GM12872 (cell line): ENCODE measurements at regions not wholly inside any gene's neighbourhood (a gene's known extent, or its start where the extent isn't known, plus 50 kb on each side); places are given as distances from the start of the nearest gene placed in this dataset.

Source experiments
- TF ChIP-seq, protein P1 (sequence below): IDR thresholded peaks from 3 replicates; pipeline ENCODE4 v1.5.1; 2011; ENCODE audit warnings: low read depth, mild to moderate bottlenecking, low read length, moderate library complexity; ENCODE audit not compliant: insufficient read depth

DNA sequence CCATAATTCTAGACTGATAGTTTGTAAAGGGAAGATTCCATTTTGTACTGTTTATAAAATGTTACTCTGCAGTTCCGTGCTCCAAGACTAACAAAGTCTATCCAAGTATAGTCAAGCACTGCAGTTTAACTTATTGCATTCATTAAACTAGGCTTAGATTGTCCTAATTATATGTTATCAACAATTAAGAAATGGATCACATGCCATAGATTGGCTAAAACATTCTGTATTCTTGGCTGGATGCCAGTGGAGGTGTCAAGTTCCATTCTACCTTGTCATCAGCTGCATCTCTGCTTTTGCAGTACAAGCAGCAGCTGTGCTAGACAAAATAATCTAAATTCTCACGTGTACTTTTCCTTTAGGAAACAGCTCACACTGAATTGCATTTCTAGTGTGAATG lies 69.4 kb upstream of the MEF2C start:
- TF ChIP-seq, protein P1, sequence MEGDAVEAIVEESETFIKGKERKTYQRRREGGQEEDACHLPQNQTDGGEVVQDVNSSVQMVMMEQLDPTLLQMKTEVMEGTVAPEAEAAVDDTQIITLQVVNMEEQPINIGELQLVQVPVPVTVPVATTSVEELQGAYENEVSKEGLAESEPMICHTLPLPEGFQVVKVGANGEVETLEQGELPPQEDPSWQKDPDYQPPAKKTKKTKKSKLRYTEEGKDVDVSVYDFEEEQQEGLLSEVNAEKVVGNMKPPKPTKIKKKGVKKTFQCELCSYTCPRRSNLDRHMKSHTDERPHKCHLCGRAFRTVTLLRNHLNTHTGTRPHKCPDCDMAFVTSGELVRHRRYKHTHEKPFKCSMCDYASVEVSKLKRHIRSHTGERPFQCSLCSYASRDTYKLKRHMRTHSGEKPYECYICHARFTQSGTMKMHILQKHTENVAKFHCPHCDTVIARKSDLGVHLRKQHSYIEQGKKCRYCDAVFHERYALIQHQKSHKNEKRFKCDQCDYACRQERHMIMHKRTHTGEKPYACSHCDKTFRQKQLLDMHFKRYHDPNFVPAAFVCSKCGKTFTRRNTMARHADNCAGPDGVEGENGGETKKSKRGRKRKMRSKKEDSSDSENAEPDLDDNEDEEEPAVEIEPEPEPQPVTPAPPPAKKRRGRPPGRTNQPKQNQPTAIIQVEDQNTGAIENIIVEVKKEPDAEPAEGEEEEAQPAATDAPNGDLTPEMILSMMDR, result no peak

DNA sequence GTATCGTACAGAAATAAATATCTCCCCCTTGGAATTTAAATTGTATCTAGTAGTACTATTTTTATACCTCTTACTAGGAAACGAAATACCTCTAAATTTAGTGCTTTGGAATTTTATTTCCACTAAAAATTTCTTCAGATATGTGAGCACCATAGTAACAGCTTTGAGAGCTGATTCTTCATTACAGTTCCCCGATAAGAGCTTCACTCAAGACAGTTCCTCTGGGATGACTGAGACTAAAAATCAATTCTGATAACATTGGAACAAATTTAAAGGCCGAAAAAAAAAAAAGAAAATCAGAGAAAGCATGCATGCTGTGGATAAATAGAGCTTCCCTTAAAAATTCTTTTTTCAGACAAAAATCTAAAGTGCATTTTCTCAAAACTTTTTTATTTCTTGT lies 68.5 kb upstream of the MEF2C start:
- TF ChIP-seq, protein P1, result no peak

DNA sequence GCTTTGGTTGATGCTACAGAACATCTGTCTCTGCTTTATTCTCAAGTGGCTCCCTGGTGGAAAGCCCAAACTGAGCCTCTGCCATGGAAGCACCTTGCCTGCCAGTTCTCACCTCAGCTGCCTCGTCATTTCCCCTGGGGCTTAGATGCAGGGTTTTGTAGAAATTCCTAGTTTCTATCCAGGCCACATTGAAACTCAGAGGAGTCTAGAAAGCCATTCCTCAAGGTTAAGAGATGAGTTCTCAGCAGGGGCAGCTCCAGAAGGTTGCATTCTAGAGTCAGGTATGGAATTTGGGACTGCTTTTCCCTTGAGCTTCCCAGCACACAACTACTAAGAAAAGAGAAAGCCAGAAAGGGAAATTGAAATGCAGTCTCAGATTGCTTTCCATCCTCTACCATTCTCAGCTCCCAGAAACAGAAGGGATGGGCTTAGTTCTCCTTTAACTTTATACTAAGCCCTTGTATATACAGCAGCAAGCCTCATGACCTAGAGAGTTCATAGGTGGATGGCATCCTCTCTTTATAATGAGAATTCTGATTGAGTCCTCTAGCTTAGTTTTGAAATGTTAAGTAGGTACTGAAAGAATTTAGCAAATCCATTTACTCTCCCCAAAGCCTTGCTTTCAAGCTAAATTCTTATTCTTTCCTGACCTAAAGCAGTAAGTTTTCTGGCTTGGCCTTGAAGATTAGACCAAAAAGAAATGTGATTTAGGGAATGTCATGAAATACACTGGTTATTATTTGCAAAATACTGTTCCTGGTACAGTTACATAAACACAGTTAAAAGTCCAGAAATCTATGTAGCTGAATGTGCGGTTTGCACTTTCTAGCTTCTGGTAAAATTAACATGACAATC lies 66.0 kb upstream of the MEF2C start:
- TF ChIP-seq, protein P1, result no peak

DNA sequence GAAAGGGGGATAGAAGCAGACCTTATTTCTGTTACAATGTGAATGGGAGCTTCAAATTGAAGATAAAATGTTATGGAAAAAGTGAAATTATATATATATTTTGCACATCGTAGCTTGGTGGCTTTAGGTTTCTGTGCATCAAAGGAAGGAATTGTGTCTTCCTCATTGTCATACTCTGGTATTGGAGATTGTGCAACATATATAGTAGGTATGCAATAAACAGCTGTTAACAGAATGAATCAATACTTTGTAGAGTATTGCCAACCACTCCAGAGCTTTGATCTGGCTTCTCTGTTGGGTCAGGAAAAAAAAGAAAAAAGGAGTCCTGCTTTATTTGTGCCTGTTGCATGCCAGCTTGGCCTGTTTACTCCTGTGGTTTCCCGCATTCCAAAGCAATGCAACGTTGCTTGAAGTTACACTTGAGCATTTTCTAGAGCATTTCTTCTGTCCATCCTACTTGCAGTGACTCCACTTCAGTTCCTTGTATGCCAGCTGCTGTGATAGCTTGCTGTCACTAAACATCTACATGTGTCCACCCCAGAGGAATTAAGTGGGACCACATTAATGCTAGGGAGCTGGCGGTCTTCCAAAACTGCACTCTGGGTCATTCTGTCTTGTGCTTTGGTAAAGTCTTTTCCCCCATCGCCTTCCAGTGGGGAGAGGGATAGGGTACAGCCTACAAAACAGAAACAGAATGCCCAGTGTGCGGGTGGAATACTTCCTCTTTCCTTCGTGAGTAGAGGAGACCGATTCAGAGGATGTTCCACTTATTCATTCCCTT lies 62.0 kb upstream of the MEF2C start:
- TF ChIP-seq, protein P1, result no peak

DNA sequence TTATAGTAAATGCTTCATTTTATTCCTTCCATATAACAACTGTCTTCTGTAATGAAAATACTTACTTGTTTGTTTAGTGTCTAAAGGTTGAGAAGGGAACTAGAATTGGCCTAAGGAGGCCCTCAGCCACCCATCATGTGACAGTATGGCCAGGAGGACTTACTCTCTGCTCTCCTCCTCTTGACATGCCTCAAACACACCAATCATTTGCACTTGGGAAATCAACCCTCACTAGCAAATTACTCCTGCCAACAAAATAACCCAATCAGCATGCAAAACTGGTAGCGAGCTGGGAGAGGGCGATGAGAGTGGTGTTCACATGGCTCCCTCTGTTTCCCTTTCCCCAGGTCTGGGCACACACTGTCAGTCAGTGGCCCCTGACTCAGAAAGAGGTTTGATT lies 58.6 kb upstream of the MEF2C start:
- TF ChIP-seq, protein P1, result no peak

DNA sequence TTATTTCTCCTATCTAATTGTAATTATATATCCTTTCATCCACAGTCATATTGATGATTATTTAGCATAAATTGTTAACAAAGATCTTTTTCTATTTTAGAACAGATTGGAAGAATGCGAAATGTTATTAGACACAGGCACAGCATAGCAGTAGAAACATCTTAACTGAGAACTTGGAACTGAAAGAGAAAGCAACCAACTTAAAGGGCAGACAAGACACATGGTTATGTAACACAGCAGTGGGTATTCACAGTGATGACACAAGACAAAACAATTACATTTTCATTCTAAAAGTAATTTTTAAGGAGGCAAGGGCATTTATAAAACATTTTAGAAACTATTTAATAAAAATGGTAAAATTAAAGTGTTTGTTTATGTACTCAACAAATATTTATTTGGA lies 57.7 kb upstream of the MEF2C start:
- TF ChIP-seq, protein P1, result no peak

DNA sequence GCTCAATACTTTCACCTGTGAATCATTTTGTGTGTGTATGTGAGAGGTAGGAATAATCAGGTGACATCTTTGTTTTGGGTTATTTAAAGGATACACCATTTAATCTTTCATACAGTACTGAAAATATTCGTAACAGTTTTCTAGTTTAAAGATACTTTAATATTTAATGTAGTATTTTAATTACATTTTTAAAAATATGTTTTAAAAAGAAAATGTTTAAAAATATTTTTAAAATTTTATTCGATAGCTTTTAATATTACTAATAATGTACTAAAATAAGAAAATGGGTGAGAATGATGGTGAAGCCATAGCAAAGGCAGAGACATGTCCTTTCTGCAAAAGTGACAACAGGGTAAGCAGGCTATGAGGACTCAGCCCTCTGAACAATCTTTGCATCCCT lies 56.3 kb upstream of the MEF2C start:
- TF ChIP-seq, protein P1, result no peak
